ENCODE measurements at regions not wholly inside any gene's neighbourhood (a gene's known extent, or its start where the extent isn't known, plus 50 kb on each side); places are given as distances from the start of the nearest gene placed in this dataset.

GRCh38 chr1:14267991-14268390 is 330.5 kb upstream of the KAZN start:
- TF ChIP-seq CTCF (conservative IDR thresholded peaks at IDR 0.05) (no peak), EZH2 (IDR thresholded peaks at IDR 0.05; ENCODE audit: low read depth) (no peak)

Data from PC-9 (cell line).